Gastrocnemius medialis (tissue), 4 donors: ENCODE measurements at regions not wholly inside any gene's neighbourhood (a gene's known extent, or its start where the extent isn't known, plus 50 kb on each side); places are given as distances from the start of the nearest gene placed in this dataset.

Source experiments
- ATAC-seq, 2 donors: fragments of 150-250 bp; one replicate each; pipeline ENCODE4 v1.9.1; 2016
- DNase-seq, 2 donors: peaks; one replicate each; pipeline ENCODE4 v3.0.0-alpha.2; 2019
- H3K27ac ChIP-seq, 4 donors: fragments of 200-600 bp; sonication (generic); 1 replicate in 1 of 4; 2 replicates in 3 of 4; pipeline ENCODE4 v1.5.1; 2016 to 2018; ENCODE audit warnings: mild to moderate bottlenecking in 2 of 4, moderate library complexity in 1 of 4
- H3K27me3 ChIP-seq, 3 donors: fragments of 200-600 bp; sonication (generic) in 2 of 3; 1 replicate in 1 of 3; 2 replicates in 2 of 3; pipeline versions ENCODE4 v1.5.1 to v1.6.0; 2016 to 2019; ENCODE audit warnings: mild to moderate bottlenecking in 1 of 3, moderate library complexity in 1 of 3
- H3K36me3 ChIP-seq, 2 donors: fragments of 200-600 bp; sonication (generic) in 1 of 2; one replicate each; pipeline ENCODE4 v1.5.1; 2017 to 2018
- H3K4me1 ChIP-seq, 2 donors: fragments of 200-600 bp; sonication (generic) in 1 of 2; one replicate each; pipeline ENCODE4 v1.5.1; 2016 to 2017; ENCODE audit warnings: mild to moderate bottlenecking in 2 of 2
- H3K4me3 ChIP-seq, 4 donors: fragments of 200-600 bp; sonication (generic) in 3 of 4; 1 replicate in 1 of 4; 2 replicates in 3 of 4; pipeline ENCODE4 v1.5.1; 2016 to 2019; ENCODE audit warnings: mild to moderate bottlenecking in 2 of 4
- H3K9me3 ChIP-seq, 3 donors: fragments of 200-600 bp; sonication (generic) in 2 of 3; 1 replicate in 1 of 3; 2 replicates in 2 of 3; pipeline ENCODE4 v1.5.1; 2016 to 2019
- CTCF ChIP-seq, 5 experiments: fragments of 450-650 bp in 3 of 5; fragments of 200-600 bp in 2 of 5; sonication (generic) in 2 of 5; IDR thresholded peaks in 4 of 5; conservative IDR thresholded peaks in 1 of 5; 1 replicate in 4 of 5; 2 replicates in 1 of 5; pipeline ENCODE4 v1.5.1; 2016 to 2019; ENCODE audit warnings: antibody characterized with exemption in 5 of 5, mild to moderate bottlenecking in 3 of 5, moderate library complexity in 3 of 5
- POLR2A ChIP-seq, 2 donors: fragments of 450-650 bp; IDR thresholded peaks; one replicate each; pipeline ENCODE4 v1.6.1; 2017; ENCODE audit warnings: antibody characterized with exemption in 2 of 2, mild to moderate bottlenecking in 2 of 2, moderate library complexity in 2 of 2
- in situ Hi-C, 4 donors: fragments of 200-750 bp; cut with MboI; loops; one replicate each; pipeline versions ENCODE4 v1.15.0 to v1.8.0; 2017; ENCODE audit warnings: low sequenced_read_pairs in 4 of 4
- intact Hi-C: fragments of 100-400 bp; cut with DNase I; formaldehyde crosslinking; loops from one replicate; pipeline ENCODE4 v1.15.1; 2023; ENCODE audit warnings: low total_unique reads

GRCh38 chr4:125187226-125188176, 127.3 kb upstream of the FAT4 start:
- Histone ChIP-seq H3K4me3 (no peak overlapping the region), H3K4me1 (no peaks in the 10 kb centered on the region), H3K36me3 (no peaks in the 10 kb centered on the region), H3K27ac (no peak overlapping the region), H3K27me3 (no peaks in the 10 kb centered on the region), H3K9me3 (no peaks in the 10 kb centered on the region)
- in situ Hi-C loops, result no loop called here
- ATAC-seq (peak in 1 of 2 donors; percentile 33), DNase-seq (no peak)
- TF ChIP-seq POLR2A (IDR thresholded peaks at IDR 0.05), result no peak
- TF ChIP-seq CTCF (IDR thresholded peaks at IDR 0.05 in 4 of 5, conservative IDR thresholded peaks at IDR 0.05 in 1 of 5), result no peak
- intact Hi-C loops, result no loop called here

GRCh38 chr4:125184116-125184515, 130.6 kb upstream of the FAT4 start:
- TF ChIP-seq POLR2A (IDR thresholded peaks at IDR 0.05) (no peak), CTCF (IDR thresholded peaks at IDR 0.05 in 4 of 5, conservative IDR thresholded peaks at IDR 0.05 in 1 of 5) (no peak)
- no peak overlapping the region for H3K27ac ChIP-seq
- no peaks in the 10 kb centered on the region for H3K27me3 ChIP-seq
- DNase-seq, result no peak
- intact Hi-C loops (no loop called here), in situ Hi-C loops (no loop called here)
- H3K9me3 ChIP-seq, result no peaks in the 10 kb centered on the region
- H3K4me1 ChIP-seq, result no peaks in the 10 kb centered on the region
- no peaks in the 10 kb centered on the region for H3K36me3 ChIP-seq
- ATAC-seq, result no peak
- no peak overlapping the region for H3K4me3 ChIP-seq

GRCh38 chr4:125181804-125182203, 133.0 kb upstream of the FAT4 start:
- no peaks in the 10 kb centered on the region for H3K9me3 ChIP-seq
- H3K4me1 ChIP-seq, result no peaks in the 10 kb centered on the region
- in situ Hi-C loops, result no loop called here
- ATAC-seq, result no peak
- H3K27me3 ChIP-seq, result no peaks in the 10 kb centered on the region
- TF ChIP-seq CTCF (IDR thresholded peaks at IDR 0.05 in 4 of 5, conservative IDR thresholded peaks at IDR 0.05 in 1 of 5) (no peak), POLR2A (IDR thresholded peaks at IDR 0.05) (no peak)
- H3K27ac ChIP-seq, result no peak overlapping the region
- no peak overlapping the region for H3K4me3 ChIP-seq
- intact Hi-C loops, result no loop called here
- H3K36me3 ChIP-seq, result no peaks in the 10 kb centered on the region
- no peak for DNase-seq

- in situ Hi-C loops, result no loop called here
- intact Hi-C loops, result no loop called here
- H3K27ac ChIP-seq, result no peak overlapping the region
- no peaks in the 10 kb centered on the region for H3K27me3 ChIP-seq
- no peaks in the 10 kb centered on the region for H3K36me3 ChIP-seq
- DNase-seq (no peak), ATAC-seq (no peak)
- no peaks in the 10 kb centered on the region for H3K9me3 ChIP-seq
- H3K4me1 ChIP-seq, result no peaks in the 10 kb centered on the region
- TF ChIP-seq POLR2A (IDR thresholded peaks at IDR 0.05), result no peak
- no peak for TF ChIP-seq CTCF (IDR thresholded peaks at IDR 0.05 in 4 of 5, conservative IDR thresholded peaks at IDR 0.05 in 1 of 5)
- no peak overlapping the region for H3K4me3 ChIP-seq
Observed at GRCh38 chr4:125179727-125180126, 135.0 kb upstream of the FAT4 start.
